Mucosa of gallbladder (tissue), 1 donor: ENCODE measurements at regions not wholly inside any gene's neighbourhood (a gene's known extent, or its start where the extent isn't known, plus 50 kb on each side); places are given as distances from the start of the nearest gene placed in this dataset.
"Not testable (repeated sequence)": the region's sequence is repeated elsewhere in the genome, so short reads cannot be mapped to it uniquely, and the experiment has no call there.

Source experiments
- DNase-seq: peaks from one replicate; pipeline ENCODE4 v3.0.0-alpha.2; 2020; ENCODE audit warnings: low spot score
- donor health status: DM: no; HTN: no; CAD: no.

DNA sequence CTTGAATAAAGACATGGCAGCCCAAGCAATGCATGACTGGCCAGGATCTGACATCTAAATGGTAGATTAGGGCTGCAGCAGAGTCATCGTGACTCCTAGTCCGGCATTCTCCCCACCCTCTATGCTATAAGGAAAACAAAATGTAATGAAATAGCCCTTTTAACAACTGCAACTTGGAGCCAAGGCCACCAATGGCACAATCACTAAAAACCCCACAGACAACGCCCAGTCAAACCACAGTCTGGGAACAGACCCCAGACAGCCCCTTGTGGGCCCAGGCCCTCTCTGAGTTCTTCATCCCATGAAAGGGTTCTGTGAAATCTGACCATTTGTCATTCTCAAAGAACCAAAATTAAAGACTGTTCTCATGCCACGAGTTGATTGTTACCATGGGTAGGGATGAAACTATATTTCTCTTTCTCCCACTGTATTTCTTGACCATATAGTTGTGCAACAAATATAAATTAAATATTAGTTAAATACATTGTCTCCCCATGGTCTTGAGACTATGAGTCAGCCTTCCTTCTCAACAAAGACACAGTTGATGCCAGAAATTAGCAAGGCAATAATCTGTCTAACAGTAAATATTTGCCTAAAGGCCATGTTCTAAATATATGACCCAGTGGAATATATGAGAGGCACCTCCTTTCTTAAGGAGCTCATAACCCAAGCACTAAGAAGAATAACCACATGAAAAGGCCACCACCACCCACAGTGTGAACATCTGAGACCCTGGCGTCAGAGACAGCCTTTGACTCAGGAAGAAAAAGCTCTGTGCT lies 85.6 kb upstream of the SSTR4 start:
- DNase-seq, result no peak

DNA sequence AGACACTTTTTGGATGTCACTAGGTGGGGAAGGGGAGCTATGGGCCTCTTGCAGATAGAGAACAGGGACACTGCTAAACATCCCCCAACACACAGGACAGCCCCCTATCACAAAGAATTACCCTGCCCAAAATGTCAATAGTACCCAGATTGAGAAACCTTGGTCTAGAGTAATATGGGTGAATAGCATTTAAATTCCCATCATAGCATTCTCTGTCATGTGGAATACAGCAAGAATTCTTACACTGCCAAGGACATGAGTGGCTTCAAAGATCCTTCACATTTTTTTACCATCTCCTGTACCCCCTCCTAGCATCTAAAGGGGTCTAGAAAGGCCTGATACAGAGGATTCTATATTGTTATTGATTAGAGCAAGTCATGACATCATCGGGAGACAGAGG lies 83.1 kb upstream of the SSTR4 start:
- DNase-seq, result no peak

DNA sequence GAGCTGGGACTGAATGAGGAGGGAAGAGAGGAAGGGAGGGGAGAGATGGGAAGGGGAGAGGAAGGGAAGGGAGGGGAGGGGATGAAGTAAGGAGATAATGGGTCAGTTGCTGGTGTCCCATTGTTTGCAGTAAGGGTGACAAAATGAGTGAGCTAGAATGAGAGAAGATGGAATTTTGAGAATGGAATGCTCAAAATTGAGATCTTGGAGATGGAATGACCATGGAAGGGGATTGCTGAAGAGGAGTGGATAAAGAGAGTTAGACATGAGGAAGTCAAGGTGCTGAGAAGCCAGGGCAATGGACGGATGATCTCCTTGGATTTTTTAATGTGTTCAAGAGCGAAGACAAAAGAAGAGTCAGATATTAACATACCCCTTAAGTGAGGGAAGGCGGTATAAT lies 80.5 kb upstream of the SSTR4 start:
- DNase-seq, result no peak

DNA sequence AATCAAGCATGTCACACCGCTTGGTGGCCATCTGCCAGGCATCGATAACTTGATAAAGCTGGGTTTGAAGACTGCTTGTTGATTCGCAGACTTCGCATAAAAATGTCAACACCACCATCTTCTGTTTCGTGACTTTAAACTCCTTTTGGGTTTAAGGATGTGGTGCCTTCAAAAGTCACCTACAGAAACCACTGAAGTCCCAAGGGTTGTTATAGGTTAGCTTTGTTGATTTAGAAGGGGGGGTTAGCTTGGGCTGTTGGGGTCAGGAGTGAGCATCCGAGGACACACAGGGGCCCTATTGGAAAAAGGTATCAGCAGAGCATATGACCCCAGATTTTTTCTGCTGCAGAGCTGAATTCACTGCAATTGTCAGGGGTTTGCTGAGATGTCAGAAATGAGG lies 76.7 kb upstream of the SSTR4 start:
- no peak for DNase-seq

DNA sequence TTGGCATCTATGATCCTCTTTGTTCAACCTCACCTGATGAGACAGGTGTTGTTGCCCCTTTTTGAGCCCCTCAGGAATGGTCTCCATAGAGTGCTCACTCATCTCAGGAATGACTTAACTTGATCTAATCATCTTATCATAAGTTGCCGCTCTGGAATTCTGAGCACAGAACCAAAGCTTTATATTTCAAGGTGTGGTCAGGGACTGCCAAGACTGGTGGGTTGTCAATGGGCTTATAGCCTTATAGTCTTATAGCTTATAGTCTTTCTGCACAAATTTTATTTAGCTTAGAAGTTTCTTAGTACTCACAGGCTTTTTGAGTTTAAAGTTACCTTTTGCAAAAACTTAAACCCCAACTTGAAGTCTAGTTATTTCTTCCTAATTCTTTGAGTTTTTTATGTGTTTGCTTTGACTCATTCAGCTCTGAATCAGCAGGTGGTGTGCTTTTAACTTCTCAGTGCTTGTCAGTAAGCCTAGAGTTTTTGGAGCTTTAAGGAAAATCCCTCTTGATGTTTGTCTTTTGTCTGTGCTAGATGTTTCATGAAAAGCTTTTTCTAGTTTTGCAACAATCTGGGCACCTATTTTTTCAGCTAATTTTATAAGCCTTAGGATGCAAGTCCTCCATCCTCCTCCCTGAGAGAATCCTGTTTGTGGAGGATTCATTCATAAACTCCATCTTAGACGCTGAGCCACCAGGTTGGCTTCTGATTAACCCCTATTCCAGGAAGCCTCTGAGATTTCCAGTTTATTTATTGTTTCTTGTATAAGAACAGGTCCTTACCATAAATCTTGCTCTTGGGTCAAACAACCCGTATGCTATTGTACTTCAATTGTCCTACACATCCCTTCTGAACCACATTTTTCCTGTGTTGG lies 72.3 kb upstream of the SSTR4 start:
- DNase-seq, result no peak

DNA sequence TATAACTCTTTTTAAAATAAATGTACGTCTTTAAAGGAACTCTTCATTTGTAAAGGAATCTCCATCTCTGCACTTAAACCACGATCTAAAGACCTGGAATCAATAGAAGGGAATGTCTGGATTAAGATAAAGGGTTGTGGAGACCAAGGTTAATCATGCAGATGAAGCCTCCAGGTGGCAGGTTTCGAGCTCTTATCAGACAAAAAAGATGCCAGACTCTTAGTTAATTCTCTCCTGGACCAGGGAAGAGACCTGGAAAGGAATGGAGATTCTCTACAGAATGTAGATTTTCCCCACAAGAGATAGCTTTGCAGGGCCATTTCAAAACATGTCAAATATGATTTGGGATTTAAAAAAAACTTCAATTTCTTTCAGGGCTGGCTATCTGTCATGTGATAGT lies 71.5 kb upstream of the SSTR4 start:
- DNase-seq, result no peak

DNA sequence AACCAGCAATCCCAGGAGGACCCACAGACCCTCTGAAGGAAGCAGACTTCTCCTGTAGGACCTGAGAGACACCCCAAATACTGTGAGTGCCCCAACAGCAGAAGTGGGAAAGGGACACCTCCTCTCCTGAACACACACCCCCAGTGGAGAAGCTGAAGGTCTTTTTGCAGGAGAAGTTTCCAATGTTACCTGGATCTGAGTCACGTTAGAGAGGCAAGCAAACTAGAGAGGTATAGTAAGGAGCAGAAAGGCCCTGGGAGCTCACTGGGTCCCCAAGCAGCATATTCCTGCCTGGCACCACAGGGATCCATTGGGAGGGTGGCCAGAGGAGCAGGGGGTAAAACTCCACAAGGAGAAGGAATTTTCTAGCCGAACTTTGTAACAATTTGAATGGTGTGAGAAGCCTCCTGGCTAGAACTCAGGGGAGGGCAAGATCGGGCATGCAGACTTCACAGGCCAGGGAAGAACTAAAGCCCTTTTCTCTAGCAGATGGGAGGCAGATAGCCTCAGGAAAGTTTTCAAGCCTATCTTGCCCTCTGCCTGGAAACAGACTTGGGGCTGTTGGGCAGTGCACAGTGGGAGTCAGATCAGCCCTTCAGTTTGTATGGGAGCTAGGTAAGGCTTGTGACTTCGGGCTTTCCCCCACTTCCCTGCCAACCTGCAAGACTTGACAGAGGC lies 68.2 kb upstream of the SSTR4 start:
- no peak for DNase-seq

DNA sequence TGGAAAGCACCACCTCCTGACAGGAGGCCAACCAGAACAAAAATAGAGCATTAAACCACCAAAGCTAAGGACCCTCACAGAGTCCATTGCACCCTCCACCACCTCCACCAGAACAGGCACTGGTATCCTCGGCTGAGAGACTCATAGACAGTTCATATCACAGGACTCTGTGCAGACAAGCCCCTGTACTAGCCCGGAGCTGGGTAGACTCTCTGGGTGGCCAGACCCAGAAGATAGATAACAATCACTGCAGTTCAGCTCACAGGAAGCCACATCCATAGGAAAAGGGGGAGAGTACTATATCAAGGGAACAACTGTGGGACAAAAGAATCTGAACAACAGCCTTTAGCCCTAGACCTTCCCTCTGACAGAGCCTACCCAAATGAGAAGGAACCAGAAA lies 67.4 kb upstream of the SSTR4 start:
- not testable (repeated sequence) for DNase-seq

DNA sequence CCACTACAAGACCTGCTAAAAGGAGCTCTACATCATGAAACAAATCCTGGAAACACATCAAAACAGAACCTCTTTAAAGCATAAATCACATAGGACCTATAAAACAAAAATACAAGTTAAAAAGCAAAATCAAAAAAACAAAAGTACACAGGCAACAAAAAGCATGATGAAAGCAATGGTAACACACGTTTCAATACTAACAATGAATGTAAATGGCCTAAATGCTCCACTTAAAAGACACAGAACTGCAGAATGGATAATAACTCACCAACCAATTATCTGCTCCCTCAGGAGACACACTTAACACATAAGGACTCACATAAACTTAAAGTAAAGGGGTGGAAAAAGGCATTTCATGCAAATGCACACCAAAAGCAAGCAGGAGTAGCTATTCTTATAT lies 66.1 kb upstream of the SSTR4 start:
- not testable (repeated sequence) for DNase-seq

DNA sequence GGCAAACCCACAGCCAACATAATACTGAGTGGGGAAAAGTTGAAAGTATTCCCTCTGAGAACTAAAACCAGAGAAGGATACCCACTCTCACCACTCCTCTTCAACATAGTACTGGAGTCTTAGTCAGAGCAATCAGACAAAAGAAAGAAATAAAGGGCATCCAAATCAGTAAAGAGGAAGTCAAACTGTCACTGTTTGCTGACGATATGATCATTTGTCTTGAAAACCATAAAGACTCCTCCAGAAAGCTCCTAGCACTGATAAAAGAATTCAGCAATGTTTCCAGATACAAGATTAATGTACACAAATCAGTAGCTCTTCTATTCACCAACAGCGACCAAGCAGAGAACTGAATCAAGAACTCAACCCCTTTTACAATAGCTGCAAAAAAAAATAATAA lies 64.0 kb upstream of the SSTR4 start:
- not testable (repeated sequence) for DNase-seq

DNA sequence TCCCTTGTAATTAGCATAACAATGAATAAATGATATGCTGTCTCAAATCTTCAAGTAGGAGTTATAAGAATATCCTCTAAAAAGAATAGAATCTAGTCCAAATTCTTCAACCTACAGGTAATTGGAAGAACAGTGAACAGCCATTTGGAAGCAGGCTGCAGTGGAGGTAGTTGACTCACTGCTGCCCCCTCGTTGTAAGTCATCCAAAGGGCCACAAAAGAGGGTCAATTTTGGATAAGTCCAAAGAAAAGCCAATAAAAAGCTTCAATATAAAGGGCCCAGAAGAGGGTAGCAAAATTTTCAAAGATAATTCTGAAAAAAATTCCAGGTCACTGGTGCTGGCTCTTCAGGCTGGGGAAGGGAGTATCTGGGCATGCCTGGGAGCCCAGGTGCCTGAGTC lies 60.8 kb upstream of the SSTR4 start:
- no peak for DNase-seq

DNA sequence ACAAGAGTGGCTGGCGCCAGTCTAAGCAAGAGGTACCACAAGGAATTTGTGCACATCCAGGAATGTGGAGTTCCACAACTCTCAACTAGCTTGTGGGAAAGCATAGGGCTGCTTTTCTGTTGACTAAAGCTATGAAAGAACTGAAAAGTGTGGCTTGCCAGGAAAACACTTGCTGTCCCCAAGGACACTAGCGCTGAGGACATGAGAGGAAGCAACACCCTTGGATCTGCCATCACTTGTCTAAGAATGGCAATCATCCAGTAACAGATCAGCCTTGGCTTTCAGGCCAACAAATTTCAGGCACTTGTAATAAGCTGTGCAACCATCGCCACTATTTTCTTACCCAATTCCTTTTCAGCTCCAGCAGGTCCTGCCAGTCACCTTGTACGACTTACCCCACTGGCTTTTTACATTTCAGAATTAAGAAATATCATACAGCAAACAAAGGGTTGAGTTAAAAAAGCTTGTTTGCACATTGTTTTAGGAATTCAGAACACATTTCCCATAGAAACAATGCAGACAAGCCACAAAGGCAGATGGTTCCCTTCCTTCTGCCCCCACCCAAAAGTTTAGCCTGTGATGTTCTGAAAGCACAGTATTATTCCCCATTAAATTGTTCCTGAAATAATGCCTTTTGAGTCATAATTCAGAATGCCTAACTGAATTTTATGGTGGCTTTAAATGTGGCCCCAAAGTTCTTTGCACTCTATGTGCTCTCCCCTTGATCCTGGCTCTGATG lies 57.9 kb upstream of the SSTR4 start:
- no peak for DNase-seq

DNA sequence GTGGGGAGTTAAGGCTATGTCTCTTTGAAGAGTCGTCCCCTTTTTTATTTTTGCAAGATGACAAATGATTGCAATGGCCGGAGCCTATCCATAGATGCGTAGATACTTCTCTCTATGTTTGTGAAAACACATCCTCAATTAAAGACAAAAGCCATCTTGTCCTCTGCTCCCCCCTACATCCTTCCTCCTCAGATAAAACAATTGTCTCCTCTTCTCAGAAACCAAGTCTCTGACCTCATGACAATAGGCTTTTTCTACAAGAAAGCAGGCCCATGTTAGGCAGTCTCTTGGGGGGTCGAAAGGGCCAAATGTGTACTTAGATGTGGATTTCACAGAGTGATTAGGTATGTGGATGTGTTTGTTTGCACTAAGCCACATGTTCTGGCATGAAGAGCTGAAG lies 51.1 kb upstream of the SSTR4 start:
- no peak for DNase-seq

DNA sequence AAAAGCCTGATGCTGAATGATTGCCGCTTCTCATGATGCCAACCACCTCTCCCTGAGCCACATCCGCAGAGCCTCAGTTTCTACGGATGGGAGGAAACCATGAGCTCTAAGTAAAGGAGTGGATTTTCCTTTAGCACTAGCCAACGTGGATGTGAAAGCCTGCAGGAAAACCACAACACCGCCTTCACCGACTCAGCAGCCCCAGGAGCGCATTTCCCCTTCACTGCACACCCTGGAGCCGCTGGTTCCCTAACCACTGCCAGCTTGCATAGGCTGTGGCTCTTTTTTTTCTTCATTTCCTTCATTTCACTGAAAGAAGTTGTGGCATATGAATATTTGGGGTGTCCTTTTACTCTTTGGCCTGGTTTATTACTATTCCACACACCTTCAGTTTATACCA lies 50.5 kb upstream of the SSTR4 start:
- DNase-seq, result no peak

DNA sequence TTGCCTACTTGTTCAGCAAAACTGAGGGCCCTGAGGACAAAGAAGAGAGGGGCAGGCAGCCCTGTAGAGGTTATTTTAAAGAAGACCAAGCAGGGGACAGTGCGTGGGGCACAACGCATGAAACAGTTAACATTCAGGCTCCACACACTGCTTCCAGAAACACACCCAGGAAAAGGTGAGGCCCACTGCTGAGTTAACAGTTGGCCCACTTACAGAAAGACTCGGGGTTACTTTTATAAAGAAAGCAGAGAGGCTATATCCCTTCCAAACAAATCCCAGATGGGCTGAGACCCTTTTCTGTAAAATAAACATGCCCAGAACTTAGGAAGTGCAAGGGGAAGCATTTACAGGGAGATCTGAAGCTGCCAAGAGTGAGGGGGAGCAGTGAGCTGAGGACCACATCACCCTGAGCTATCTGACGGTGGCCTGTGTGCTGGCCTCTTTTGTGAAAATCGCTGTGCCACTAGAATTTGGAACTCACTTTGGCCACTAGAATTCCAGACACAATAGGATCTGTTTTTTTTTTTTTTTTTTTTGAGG lies 49.8 kb upstream of the SSTR4 start:
- no peak for DNase-seq
